ENCODE measurements at regions not wholly inside any gene's neighbourhood (a gene's known extent, or its start where the extent isn't known, plus 50 kb on each side); places are given as distances from the start of the nearest gene placed in this dataset.

- TF ChIP-seq CTCF (IDR thresholded peaks at IDR 0.05): no peak
- H3K4me1 ChIP-seq (ENCODE audit: control insufficient read depth in 1 of 2, insufficient read depth in 1 of 2, low read depth in 1 of 2, low read length in 1 of 2): no peaks in the 10 kb centered on the region
- no peaks in the 10 kb centered on the region for H3K9me3 ChIP-seq
- no peak overlapping the region for H3K27ac ChIP-seq
- H3K4me3 ChIP-seq (ENCODE audit: low read depth in 1 of 2, low read length in 1 of 2): no peak overlapping the region
- H3K27me3 ChIP-seq: peaks cover 8% of the 10 kb centered on the region
- no peaks in the 10 kb centered on the region for H3K36me3 ChIP-seq
Measured at GRCh38 chr20:60535211-60535610, 577.0 kb downstream of the CDH26 start.

- no peak overlapping the region for H3K4me3 ChIP-seq (ENCODE audit: low read depth in 1 of 2, low read length in 1 of 2)
- no peaks in the 10 kb centered on the region for H3K36me3 ChIP-seq
- peaks cover 33% of the 10 kb centered on the region for H3K27me3 ChIP-seq
- no peaks in the 10 kb centered on the region for H3K9me3 ChIP-seq
- no peaks in the 10 kb centered on the region for H3K4me1 ChIP-seq (ENCODE audit: control insufficient read depth in 1 of 2, insufficient read depth in 1 of 2, low read depth in 1 of 2, low read length in 1 of 2)
- TF ChIP-seq CTCF (IDR thresholded peaks at IDR 0.05): no peak
- no peak overlapping the region for H3K27ac ChIP-seq
Measured at GRCh38 chr20:60540591-60540990, 582.4 kb downstream of the CDH26 start.

GRCh38 chr20:60541991-60542390, 583.8 kb downstream of the CDH26 start:
- H3K9me3 ChIP-seq: no peaks in the 10 kb centered on the region
- H3K27me3 ChIP-seq: peaks cover 33% of the 10 kb centered on the region
- H3K27ac ChIP-seq: no peak overlapping the region
- H3K4me1 ChIP-seq (ENCODE audit: control insufficient read depth in 1 of 2, insufficient read depth in 1 of 2, low read depth in 1 of 2, low read length in 1 of 2): no peaks in the 10 kb centered on the region
- TF ChIP-seq CTCF (IDR thresholded peaks at IDR 0.05): no peak
- H3K36me3 ChIP-seq: no peaks in the 10 kb centered on the region
- no peak overlapping the region for H3K4me3 ChIP-seq (ENCODE audit: low read depth in 1 of 2, low read length in 1 of 2)

GRCh38 chr20:60543598-60543997, 585.4 kb downstream of the CDH26 start:
- H3K36me3 ChIP-seq: no peaks in the 10 kb centered on the region
- no peak for TF ChIP-seq CTCF (IDR thresholded peaks at IDR 0.05)
- H3K4me1 ChIP-seq (ENCODE audit: control insufficient read depth in 1 of 2, insufficient read depth in 1 of 2, low read depth in 1 of 2, low read length in 1 of 2): no peaks in the 10 kb centered on the region
- H3K9me3 ChIP-seq: no peaks in the 10 kb centered on the region
- H3K4me3 ChIP-seq (ENCODE audit: low read depth in 1 of 2, low read length in 1 of 2): no peak overlapping the region
- peaks cover 27% of the 10 kb centered on the region for H3K27me3 ChIP-seq
- no peak overlapping the region for H3K27ac ChIP-seq

- Histone ChIP-seq H3K27ac (no peak overlapping the region), H3K27me3 (peaks cover 19% of the 10 kb centered on the region), H3K9me3 (no peaks in the 10 kb centered on the region), H3K4me1 (ENCODE audit: control insufficient read depth in 1 of 2, insufficient read depth in 1 of 2, low read depth in 1 of 2, low read length in 1 of 2) (no peaks in the 10 kb centered on the region), H3K36me3 (no peaks in the 10 kb centered on the region), H3K4me3 (ENCODE audit: low read depth in 1 of 2, low read length in 1 of 2) (no peak overlapping the region)
- TF ChIP-seq CTCF (IDR thresholded peaks at IDR 0.05): no peak
Measured at GRCh38 chr20:60553095-60553494, 594.9 kb downstream of the CDH26 start.

- Histone ChIP-seq H3K27me3 (peaks cover 22% of the 10 kb centered on the region), H3K4me1 (ENCODE audit: control insufficient read depth in 1 of 2, insufficient read depth in 1 of 2, low read depth in 1 of 2, low read length in 1 of 2) (no peaks in the 10 kb centered on the region), H3K9me3 (no peaks in the 10 kb centered on the region), H3K27ac (no peak overlapping the region), H3K4me3 (ENCODE audit: low read depth in 1 of 2, low read length in 1 of 2) (no peak overlapping the region), H3K36me3 (no peaks in the 10 kb centered on the region)
- TF ChIP-seq CTCF (IDR thresholded peaks at IDR 0.05): no peak
Measured at GRCh38 chr20:60558486-60558885, 600.3 kb downstream of the CDH26 start.
